ENCODE measurements at regions not wholly inside any gene's neighbourhood (a gene's known extent, or its start where the extent isn't known, plus 50 kb on each side); places are given as distances from the start of the nearest gene placed in this dataset.

DNA sequence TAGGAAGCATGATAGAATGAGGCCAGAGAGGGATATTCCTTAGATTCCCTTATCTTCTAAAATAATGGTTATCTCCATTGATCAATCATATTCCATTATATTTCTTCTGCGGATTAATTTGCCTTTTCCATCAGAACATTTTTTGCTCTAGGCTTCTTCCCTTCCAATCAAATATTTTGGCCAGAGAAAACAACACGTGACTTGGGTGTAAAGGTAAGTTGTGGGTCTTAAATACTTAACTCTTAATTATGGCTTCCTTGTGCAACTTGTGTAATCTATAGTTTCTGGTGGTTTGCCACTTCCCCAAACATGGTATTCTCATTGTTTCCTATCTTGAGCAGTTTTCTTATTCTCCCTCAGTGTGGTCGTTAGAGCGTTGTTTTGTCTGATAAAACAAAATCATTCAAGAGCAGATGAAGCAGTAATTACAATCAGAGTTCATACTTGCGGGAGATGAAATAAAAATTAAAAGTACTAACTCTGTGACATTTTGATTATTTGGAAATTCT is 889.3 kb downstream of the MAT2B start:
- no peak for DNase-seq
- Histone ChIP-seq H3K9me3 (no peaks in the 10 kb centered on the region), H3K36me3 (no peaks in the 10 kb centered on the region), H3K4me3 (no peak overlapping the region), H3K4me1 (no peaks in the 10 kb centered on the region), H3K27me3 (no peaks in the 10 kb centered on the region), H3K27ac (no peak overlapping the region)
- no peak for FAIRE-seq
- intact Hi-C loops (cut with DNase I) = no loop called here
- 63 to 72% methylated on average over 5 of the region's 5 CpGs for WGBS, 2 donors
- ATAC-seq = no peak
- TF ChIP-seq, protein P1, sequence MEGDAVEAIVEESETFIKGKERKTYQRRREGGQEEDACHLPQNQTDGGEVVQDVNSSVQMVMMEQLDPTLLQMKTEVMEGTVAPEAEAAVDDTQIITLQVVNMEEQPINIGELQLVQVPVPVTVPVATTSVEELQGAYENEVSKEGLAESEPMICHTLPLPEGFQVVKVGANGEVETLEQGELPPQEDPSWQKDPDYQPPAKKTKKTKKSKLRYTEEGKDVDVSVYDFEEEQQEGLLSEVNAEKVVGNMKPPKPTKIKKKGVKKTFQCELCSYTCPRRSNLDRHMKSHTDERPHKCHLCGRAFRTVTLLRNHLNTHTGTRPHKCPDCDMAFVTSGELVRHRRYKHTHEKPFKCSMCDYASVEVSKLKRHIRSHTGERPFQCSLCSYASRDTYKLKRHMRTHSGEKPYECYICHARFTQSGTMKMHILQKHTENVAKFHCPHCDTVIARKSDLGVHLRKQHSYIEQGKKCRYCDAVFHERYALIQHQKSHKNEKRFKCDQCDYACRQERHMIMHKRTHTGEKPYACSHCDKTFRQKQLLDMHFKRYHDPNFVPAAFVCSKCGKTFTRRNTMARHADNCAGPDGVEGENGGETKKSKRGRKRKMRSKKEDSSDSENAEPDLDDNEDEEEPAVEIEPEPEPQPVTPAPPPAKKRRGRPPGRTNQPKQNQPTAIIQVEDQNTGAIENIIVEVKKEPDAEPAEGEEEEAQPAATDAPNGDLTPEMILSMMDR (IDR thresholded peaks at IDR 0.05) = no peak

DNA sequence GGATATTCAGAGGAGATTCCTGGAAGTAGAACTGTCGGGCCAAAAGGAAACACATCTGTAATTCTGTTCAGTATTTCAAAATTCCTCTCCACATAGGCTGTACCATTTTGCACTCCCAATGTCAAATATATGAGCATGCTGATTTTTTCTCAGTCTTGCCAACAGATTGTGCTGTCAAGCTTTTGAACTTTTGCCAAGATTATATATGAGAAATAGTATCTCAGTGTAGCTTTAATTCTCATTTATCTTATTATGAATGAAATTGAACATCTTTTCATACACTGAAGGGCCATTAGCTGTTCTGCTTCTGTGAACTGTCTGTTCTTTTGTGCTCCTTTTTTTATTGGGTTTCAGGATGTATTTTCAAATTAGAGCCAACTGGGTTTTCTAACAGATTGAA is 907.1 kb downstream of the MAT2B start:
- Histone ChIP-seq H3K4me1 (no peaks in the 10 kb centered on the region), H3K27me3 (no peaks in the 10 kb centered on the region), H3K27ac (no peak overlapping the region), H3K9me3 (no peaks in the 10 kb centered on the region), H3K4me3 (no peak overlapping the region), H3K36me3 (no peaks in the 10 kb centered on the region)
- intact Hi-C loops (cut with DNase I) = no loop called here
- 64 to 79% methylated on average over 1 of the region's 1 CpG for WGBS, 2 donors
- FAIRE-seq (no peak), DNase-seq (no peak), ATAC-seq (no peak)
- TF ChIP-seq, protein P1 (IDR thresholded peaks at IDR 0.05) = no peak

DNA sequence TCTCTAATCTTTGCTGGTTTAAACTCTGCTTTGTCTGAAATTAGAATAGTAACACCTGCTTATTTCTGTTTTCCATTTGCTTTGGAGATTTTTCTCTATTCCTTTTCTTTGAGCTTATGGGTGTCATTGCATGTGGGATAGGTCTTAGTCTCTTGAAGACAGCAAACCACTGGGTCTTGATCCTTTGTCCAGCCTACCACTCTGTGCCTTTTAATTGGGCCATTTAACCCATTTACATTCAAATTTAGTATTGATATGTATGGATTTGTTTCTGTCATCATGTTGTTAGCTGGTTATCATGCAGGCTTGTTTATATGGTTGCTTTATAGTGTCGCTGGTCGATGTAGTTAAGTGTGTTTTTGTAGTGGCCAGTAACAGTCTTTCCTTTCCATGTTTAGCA is 914.7 kb downstream of the MAT2B start:
- WGBS, 2 donors = 74 to 83% methylated on average over 2 of the region's 2 CpGs
- ATAC-seq = no peak

DNA sequence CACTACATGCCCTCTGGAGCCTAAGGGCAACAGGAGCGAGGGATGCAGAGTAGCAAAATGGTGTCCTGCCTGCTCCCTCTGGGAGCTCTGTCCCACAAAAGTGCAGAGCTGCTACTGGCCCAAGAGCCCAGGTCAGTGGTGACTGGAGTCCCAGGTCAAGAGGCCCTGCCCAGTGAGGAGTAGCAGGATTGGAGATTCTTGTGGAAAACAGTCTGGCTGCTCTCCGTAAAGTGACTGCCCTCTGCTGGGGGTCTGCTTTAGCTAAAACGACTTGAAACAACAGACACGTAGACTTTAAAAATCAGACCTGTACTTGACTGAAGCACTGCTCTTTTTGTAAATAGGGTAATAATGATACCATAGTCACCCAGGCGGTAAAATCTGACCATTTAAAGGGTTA is 917.0 kb downstream of the MAT2B start:
- TF ChIP-seq, protein P1 (IDR thresholded peaks at IDR 0.05) = no peak
- no peak for FAIRE-seq
- H3K9me3 ChIP-seq = no peaks in the 10 kb centered on the region
- 56 to 57% methylated on average over 5 of the region's 5 CpGs for WGBS, 2 donors
- intact Hi-C loops (cut with DNase I) = no loop called here
- no peaks in the 10 kb centered on the region for H3K4me1 ChIP-seq
- DNase-seq = no peak
- ATAC-seq = no peak
- no peaks in the 10 kb centered on the region for H3K27me3 ChIP-seq
- H3K36me3 ChIP-seq = no peaks in the 10 kb centered on the region
- H3K27ac ChIP-seq = no peak overlapping the region
- H3K4me3 ChIP-seq = no peak overlapping the region

More for the DNA sequence above, 914.7 kb downstream of the MAT2B start:
- TF ChIP-seq, protein P1 (IDR thresholded peaks at IDR 0.05) = no peak
- Histone ChIP-seq H3K9me3 (no peaks in the 10 kb centered on the region), H3K4me1 (no peaks in the 10 kb centered on the region), H3K36me3 (no peaks in the 10 kb centered on the region), H3K27me3 (no peaks in the 10 kb centered on the region), H3K4me3 (no peak overlapping the region), H3K27ac (no peak overlapping the region)
- FAIRE-seq (no peak), DNase-seq (no peak)
- intact Hi-C loops (cut with DNase I) = no loop called here

DNA sequence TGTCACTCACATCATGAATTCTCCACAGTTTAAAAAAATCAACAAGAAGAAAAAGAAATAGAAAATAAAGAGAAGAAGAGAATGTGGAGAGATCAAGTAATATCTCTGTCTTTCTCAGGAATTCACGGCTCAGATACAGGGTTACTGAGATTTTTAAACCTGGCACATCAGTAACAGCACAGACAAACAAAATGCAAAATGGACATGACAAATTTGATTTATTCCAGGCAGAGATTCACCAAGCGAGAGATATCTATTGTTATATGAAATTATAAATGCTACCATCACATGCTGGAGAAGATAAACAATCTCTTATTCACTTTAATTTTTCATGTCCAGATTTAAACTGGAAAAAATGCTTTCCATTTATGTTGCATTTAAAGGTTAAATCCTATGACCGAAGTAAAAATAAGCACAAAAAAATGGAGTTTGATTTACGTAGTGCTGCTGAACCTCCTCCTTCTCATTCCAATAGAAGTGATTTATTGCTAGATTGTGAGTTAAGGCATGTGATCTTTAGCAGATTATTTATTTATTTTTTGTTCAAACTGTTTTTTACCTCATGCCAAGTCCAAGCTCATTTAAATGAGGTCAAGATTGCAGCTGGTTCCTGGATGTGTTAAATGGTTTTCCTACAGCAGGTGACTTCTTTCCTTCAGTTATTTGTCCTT is 926.4 kb downstream of the MAT2B start:
- ATAC-seq = peak in 1 of 4 donors; percentile 18
- 46 to 54% methylated on average over 4 of the region's 4 CpGs for WGBS, 2 donors
- intact Hi-C loops (cut with DNase I) = no loop called here
- H3K27ac ChIP-seq = no peak overlapping the region
- H3K36me3 ChIP-seq = no peaks in the 10 kb centered on the region
- no peak overlapping the region for H3K4me3 ChIP-seq
- no peak for FAIRE-seq
- no peak for DNase-seq
- H3K9me3 ChIP-seq = no peaks in the 10 kb centered on the region
- H3K4me1 ChIP-seq = no peaks in the 10 kb centered on the region
- H3K27me3 ChIP-seq = no peaks in the 10 kb centered on the region
- TF ChIP-seq, protein P1 (IDR thresholded peaks at IDR 0.05) = no peak

All from pancreas (tissue), 10 donors.